Endothelial cell of umbilical vein (primary cell): ENCODE measurements at regions not wholly inside any gene's neighbourhood (a gene's known extent, or its start where the extent isn't known, plus 50 kb on each side); places are given as distances from the start of the nearest gene placed in this dataset.

Source experiments
- CTCF ChIP-seq, 2 donors: IDR thresholded peaks; 1 replicate in 1 of 2; 2 replicates in 1 of 2; pipeline ENCODE4 v1.5.1; 2011; ENCODE audit warnings: low read length in 2 of 2, mild to moderate bottlenecking in 2 of 2, moderate library complexity in 2 of 2, control low read depth in 1 of 2, inconsistent platforms in 1 of 2, low read depth in 1 of 2; ENCODE audit not compliant: insufficient read depth in 1 of 2; ENCODE audit errors: extremely low read depth in 1 of 2
- EZH2 ChIP-seq: IDR thresholded peaks from 2 replicates; pipeline ENCODE4 v1.6.1; 2012; ENCODE audit warnings: borderline replicate concordance, low read depth, mild to moderate bottlenecking, moderate library complexity, low read length, inconsistent platforms; ENCODE audit not compliant: severe bottlenecking
- FOS ChIP-seq: IDR thresholded peaks from 2 replicates; pipeline ENCODE4 v1.6.1; 2011; ENCODE audit warnings: mild to moderate bottlenecking, low read length, moderate library complexity, borderline replicate concordance; ENCODE audit not compliant: insufficient read depth
- JUN ChIP-seq: IDR thresholded peaks from 2 replicates; pipeline ENCODE4 v1.6.1; 2011; ENCODE audit warnings: borderline replicate concordance, low read depth; ENCODE audit not compliant: insufficient read length, insufficient read depth
- POLR2A ChIP-seq: IDR thresholded peaks from 2 replicates; pipeline ENCODE4 v1.6.1; 2012; ENCODE audit warnings: low read depth, mild to moderate bottlenecking, control low read depth, low read length
- POLR2AphosphoS5 ChIP-seq: IDR thresholded peaks from 2 replicates; pipeline ENCODE4 v1.6.1; 2012; ENCODE audit warnings: low read depth, mild to moderate bottlenecking, control low read depth, low read length, moderate library complexity; ENCODE audit not compliant: insufficient read depth

- TF ChIP-seq FOS: no peak
- TF ChIP-seq POLR2A: no peak
- TF ChIP-seq CTCF (IDR thresholded peaks at IDR 0.05; ENCODE audit: extremely low read depth in 1 of 2, insufficient read depth in 1 of 2, low read depth in 1 of 2, low read length in 2 of 2): no peak
- TF ChIP-seq POLR2AphosphoS5: no peak
- TF ChIP-seq EZH2: no peak
- no peak for TF ChIP-seq JUN
These were observed 253.4 kb upstream of the LRIG3 start for GRCh38 chr12:59173695-59174094.
